Neural progenitor cell (in vitro differentiated cells): ENCODE measurements at regions not wholly inside any gene's neighbourhood (a gene's known extent, or its start where the extent isn't known, plus 50 kb on each side); places are given as distances from the start of the nearest gene placed in this dataset.
A peak's percentile ranks its signal among the peaks of the same experiment; 100 is the strongest.
"Not testable (repeated sequence)": the region's sequence is repeated elsewhere in the genome, so short reads cannot be mapped to it uniquely, and the experiment has no call there.

Experiments used
- DNase-seq: peaks from one replicate; pipeline ENCODE4 v3.0.0-alpha.2; 2016; ENCODE audit warnings: low spot score
- H2AFZ ChIP-seq: fragments of 200-600 bp; sonication (generic); replicated peaks from 2 replicates; pipeline ENCODE4 v1.6.1; 2016; ENCODE audit warnings: antibody characterized with exemption
- H3F3A ChIP-seq: fragments of 200-600 bp; sonication (generic); 2 replicates; pipeline ENCODE4 v1.6.1; 2016; ENCODE audit warnings: antibody characterized with exemption, low read depth
- H3K27ac ChIP-seq: fragments of 200-600 bp; sonication (generic); 2 replicates; pipeline ENCODE4 v1.5.1; 2016; ENCODE audit warnings: mild to moderate bottlenecking
- H3K27me3 ChIP-seq: fragments of 200-600 bp; sonication (generic); 2 replicates; pipeline ENCODE4 v1.6.1; 2016; ENCODE audit warnings: mild to moderate bottlenecking, moderate library complexity
- H3K36me3 ChIP-seq: fragments of 200-600 bp; sonication (generic); 2 replicates; pipeline ENCODE4 v1.5.1; 2016
- H3K4me1 ChIP-seq: fragments of 200-600 bp; sonication (generic); 2 replicates; pipeline ENCODE4 v1.6.1; 2016; ENCODE audit warnings: mixed run types
- H3K4me2 ChIP-seq: fragments of 200-600 bp; sonication (generic); 2 replicates; pipeline ENCODE4 v1.6.1; 2016
- H3K4me3 ChIP-seq: fragments of 200-600 bp; sonication (generic); 2 replicates; pipeline ENCODE4 v1.5.1; 2016
- H3K79me2 ChIP-seq: fragments of 200-600 bp; sonication (generic); 2 replicates; pipeline ENCODE4 v1.6.1; 2016; ENCODE audit warnings: low read depth
- H3K9ac ChIP-seq: fragments of 200-600 bp; sonication (generic); 2 replicates; pipeline ENCODE4 v1.6.1; 2016
- H3K9me3 ChIP-seq: fragments of 200-600 bp; sonication (generic); 2 replicates; pipeline ENCODE4 v1.5.1; 2016; ENCODE audit warnings: low read depth
- H4K20me1 ChIP-seq: fragments of 200-600 bp; sonication (generic); 2 replicates; pipeline ENCODE4 v1.6.1; 2016; ENCODE audit warnings: low read depth
- H3K27ac Mint-ChIP-seq: 3 replicates; pipeline ENCODE4 v1.8.0; 2021; ENCODE audit warnings: mixed read lengths
- H3K27me3 Mint-ChIP-seq: 2 replicates; pipeline ENCODE4 v1.8.0; 2022; ENCODE audit warnings: low read depth, mild to moderate bottlenecking, inconsistent platforms, moderate library complexity, mixed read lengths; ENCODE audit not compliant: insufficient read depth
- H3K36me3 Mint-ChIP-seq: 3 replicates; pipeline ENCODE4 v1.8.0; 2021; ENCODE audit warnings: mixed read lengths
- H3K4me1 Mint-ChIP-seq: 3 replicates; pipeline ENCODE4 v1.8.0; 2021; ENCODE audit warnings: mixed read lengths
- H3K4me3 Mint-ChIP-seq: 3 replicates; pipeline ENCODE4 v1.8.0; 2021; ENCODE audit warnings: mild to moderate bottlenecking, moderate library complexity, mixed read lengths
- H3K9me3 Mint-ChIP-seq: 3 replicates; pipeline ENCODE4 v1.8.0; 2020; ENCODE audit warnings: mixed read lengths
- CTCF ChIP-seq: fragments of 200-600 bp; sonication (generic); IDR thresholded peaks from 2 replicates; pipeline ENCODE4 v1.5.1; 2017; ENCODE audit warnings: antibody characterized with exemption, mild to moderate bottlenecking
- EZH2 ChIP-seq: fragments of 200-600 bp; sonication (generic); IDR thresholded peaks from 2 replicates; pipeline ENCODE4 v1.6.1; 2017; ENCODE audit warnings: antibody characterized with exemption, mild to moderate bottlenecking, moderate library complexity
- EZH2phosphoT487 ChIP-seq: fragments of 200-600 bp; sonication (generic); IDR thresholded peaks from 2 replicates; pipeline ENCODE4 v1.6.1; 2017; ENCODE audit warnings: antibody characterized with exemption

GRCh38 chr13:108083056-108083455 lies 132.3 kb downstream of the LIG4 start:
- no peak overlapping the region for H3K9ac ChIP-seq
- H3K4me3 ChIP-seq: no peak overlapping the region
- DNase-seq: no peak
- no peak overlapping the region for H3K4me2 ChIP-seq
- Mint-ChIP-seq H3K4me1 (no peaks in the 10 kb centered on the region), H3K27ac (no peak overlapping the region), H3K27me3 (no peaks in the 10 kb centered on the region), H3K4me3 (no peak overlapping the region), H3K9me3 (peaks cover 1% of the 10 kb centered on the region), H3K36me3 (no peaks in the 10 kb centered on the region)
- no peaks in the 10 kb centered on the region for H3K9me3 ChIP-seq
- H3F3A ChIP-seq: no peaks in the 10 kb centered on the region
- no peaks in the 10 kb centered on the region for H3K79me2 ChIP-seq
- H4K20me1 ChIP-seq: no peaks in the 10 kb centered on the region
- no peaks in the 10 kb centered on the region for H3K36me3 ChIP-seq
- no peak overlapping the region for H2AFZ ChIP-seq
- H3K4me1 ChIP-seq: peaks cover 6% of the 10 kb centered on the region
- no peak overlapping the region for H3K27ac ChIP-seq
- no peaks in the 10 kb centered on the region for H3K27me3 ChIP-seq
- TF ChIP-seq EZH2phosphoT487 (no peak), EZH2 (no peak), CTCF (no peak)

- Histone ChIP-seq H3K4me3 (no peak overlapping the region), H3K79me2 (no peaks in the 10 kb centered on the region), H2AFZ (peak overlapping the region; percentile 79), H3K27me3 (no peaks in the 10 kb centered on the region), H3K4me1 (peaks cover 6% of the 10 kb centered on the region), H3K9me3 (no peaks in the 10 kb centered on the region), H4K20me1 (no peaks in the 10 kb centered on the region), H3K27ac (no peak overlapping the region), H3F3A (no peaks in the 10 kb centered on the region), H3K36me3 (no peaks in the 10 kb centered on the region), H3K4me2 (no peak overlapping the region), H3K9ac (no peak overlapping the region)
- H3K27ac Mint-ChIP-seq: no peak overlapping the region
- no peaks in the 10 kb centered on the region for H3K4me1 Mint-ChIP-seq
- no peaks in the 10 kb centered on the region for H3K27me3 Mint-ChIP-seq
- no peak for DNase-seq
- no peaks in the 10 kb centered on the region for H3K36me3 Mint-ChIP-seq
- TF ChIP-seq CTCF (no peak), EZH2 (no peak), EZH2phosphoT487 (no peak)
- H3K4me3 Mint-ChIP-seq: no peak overlapping the region
- H3K9me3 Mint-ChIP-seq: peaks cover 3% of the 10 kb centered on the region
Observed at GRCh38 chr13:108082481-108082880, 132.9 kb downstream of the LIG4 start.

- Histone ChIP-seq H4K20me1 (no peaks in the 10 kb centered on the region), H3K4me1 (no peaks in the 10 kb centered on the region), H3K27ac (no peak overlapping the region), H3K4me3 (no peak overlapping the region), H3K79me2 (no peaks in the 10 kb centered on the region), H2AFZ (no peak overlapping the region), H3K9me3 (no peaks in the 10 kb centered on the region), H3K27me3 (no peaks in the 10 kb centered on the region), H3K9ac (no peak overlapping the region), H3K36me3 (no peaks in the 10 kb centered on the region), H3K4me2 (no peak overlapping the region), H3F3A (no peaks in the 10 kb centered on the region)
- Mint-ChIP-seq H3K9me3 (peaks cover 18% of the 10 kb centered on the region), H3K4me3 (no peak overlapping the region), H3K36me3 (no peaks in the 10 kb centered on the region), H3K27ac (no peak overlapping the region), H3K4me1 (no peaks in the 10 kb centered on the region), H3K27me3 (peaks cover 3% of the 10 kb centered on the region)
- no peak for DNase-seq
- TF ChIP-seq EZH2: no peak
- TF ChIP-seq CTCF: no peak
- no peak for TF ChIP-seq EZH2phosphoT487
Observed at GRCh38 chr13:108077284-108077683, 138.1 kb downstream of the LIG4 start.

GRCh38 chr13:108074429-108074828 lies 140.9 kb downstream of the LIG4 start:
- H3K27me3 Mint-ChIP-seq, H3K9ac ChIP-seq, H3K79me2 ChIP-seq, H3K4me3 ChIP-seq, H4K20me1 ChIP-seq, H3K36me3 Mint-ChIP-seq, H3K27ac Mint-ChIP-seq, H3K9me3 ChIP-seq, H3K4me3 Mint-ChIP-seq, H3F3A ChIP-seq, H3K4me2 ChIP-seq, DNase-seq, H3K27me3 ChIP-seq, H3K36me3 ChIP-seq, H3K27ac ChIP-seq, H2AFZ ChIP-seq, H3K4me1 ChIP-seq: not testable (repeated sequence)
- peak; percentile 48 for TF ChIP-seq CTCF
- Mint-ChIP-seq H3K4me1 (peaks cover 11% of the 10 kb centered on the region), H3K9me3 (peaks cover 18% of the 10 kb centered on the region)
